SJCRH30 (cell line): ENCODE measurements at regions not wholly inside any gene's neighbourhood (a gene's known extent, or its start where the extent isn't known, plus 50 kb on each side); places are given as distances from the start of the nearest gene placed in this dataset.

ENCODE experiments used
- DNase-seq, 2 experiments: peaks; one replicate each; pipeline ENCODE4 v3.0.0-alpha.2; 2015 to 2020
- H3K27ac ChIP-seq: fragments of 250-450 bp; sonication (Bioruptor Pico); 2 replicates; pipeline ENCODE4 v1.5.1; 2020; ENCODE audit warnings: mild to moderate bottlenecking, moderate library complexity
- H3K27me3 ChIP-seq: fragments of 250-450 bp; sonication (Bioruptor Pico); 2 replicates; pipeline ENCODE4 v1.5.1; 2020; ENCODE audit warnings: mild to moderate bottlenecking, moderate library complexity
- H3K36me3 ChIP-seq: fragments of 250-450 bp; sonication (Bioruptor Pico); 2 replicates; pipeline ENCODE4 v1.5.1; 2020; ENCODE audit warnings: mild to moderate bottlenecking, moderate library complexity
- H3K4me1 ChIP-seq: fragments of 250-450 bp; sonication (Bioruptor Pico); 2 replicates; pipeline ENCODE4 v1.5.1; 2020; ENCODE audit warnings: mild to moderate bottlenecking, moderate library complexity
- H3K4me3 ChIP-seq: fragments of 250-450 bp; sonication (Bioruptor Pico); 2 replicates; pipeline ENCODE4 v1.5.1; 2020; ENCODE audit warnings: mild to moderate bottlenecking, moderate library complexity
- H3K9me3 ChIP-seq: fragments of 250-450 bp; sonication (Bioruptor Pico); replicated peaks from 2 replicates; pipeline ENCODE4 v1.5.1; 2020; ENCODE audit warnings: mild to moderate bottlenecking, moderate library complexity

DNA sequence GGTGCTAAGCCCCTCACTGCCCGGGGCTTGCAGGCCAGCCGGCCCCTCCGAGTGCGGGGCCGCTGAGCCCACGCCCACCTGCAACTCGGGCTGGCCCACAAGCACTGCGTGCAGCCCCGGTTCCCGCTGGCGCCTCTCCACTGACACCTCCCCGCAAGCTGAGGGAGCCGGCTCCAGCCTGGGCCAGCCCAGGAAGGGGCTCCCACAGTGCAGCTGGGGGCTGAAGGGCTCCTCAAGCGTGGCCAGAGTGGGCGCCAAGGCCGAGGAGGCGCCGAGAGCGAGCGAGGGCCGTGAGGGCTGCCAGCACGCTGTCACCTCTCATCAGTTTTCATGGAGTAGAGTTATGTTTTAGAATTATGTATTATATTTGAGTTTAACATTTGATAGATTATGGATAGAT is 176.5 kb upstream of the FAM78B start:
- Histone ChIP-seq H3K27ac (no peak overlapping the region), H3K4me1 (no peaks in the 10 kb centered on the region), H3K4me3 (no peak overlapping the region), H3K27me3 (no peaks in the 10 kb centered on the region), H3K9me3 (no peaks in the 10 kb centered on the region), H3K36me3 (no peaks in the 10 kb centered on the region)
- DNase-seq, result no peak

DNA sequence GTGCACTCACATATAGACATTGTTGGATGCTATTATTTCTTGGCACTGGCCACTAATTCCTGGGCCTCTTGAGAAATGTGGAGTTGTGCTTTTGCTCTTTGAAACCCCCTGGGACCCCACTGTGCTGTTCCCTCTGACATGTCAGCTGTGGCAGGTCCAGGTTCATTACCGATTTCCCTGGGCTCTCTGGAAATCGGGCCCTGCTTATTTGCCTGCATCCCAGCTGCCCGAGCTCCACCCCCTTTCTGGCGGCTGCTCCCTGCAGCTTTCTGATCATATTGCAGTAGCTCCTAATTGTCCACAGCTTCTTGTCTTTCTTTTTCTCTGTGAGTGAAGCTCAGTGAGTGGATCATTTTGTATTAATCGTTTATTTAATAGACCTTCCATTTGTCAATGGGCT is 183.7 kb upstream of the FAM78B start:
- no peaks in the 10 kb centered on the region for H3K9me3 ChIP-seq
- H3K4me3 ChIP-seq, result no peak overlapping the region
- H3K27me3 ChIP-seq, result no peaks in the 10 kb centered on the region
- DNase-seq, result peak in 1 of 2 experiments; percentile 5
- no peaks in the 10 kb centered on the region for H3K4me1 ChIP-seq
- no peaks in the 10 kb centered on the region for H3K36me3 ChIP-seq
- H3K27ac ChIP-seq, result no peak overlapping the region

DNA sequence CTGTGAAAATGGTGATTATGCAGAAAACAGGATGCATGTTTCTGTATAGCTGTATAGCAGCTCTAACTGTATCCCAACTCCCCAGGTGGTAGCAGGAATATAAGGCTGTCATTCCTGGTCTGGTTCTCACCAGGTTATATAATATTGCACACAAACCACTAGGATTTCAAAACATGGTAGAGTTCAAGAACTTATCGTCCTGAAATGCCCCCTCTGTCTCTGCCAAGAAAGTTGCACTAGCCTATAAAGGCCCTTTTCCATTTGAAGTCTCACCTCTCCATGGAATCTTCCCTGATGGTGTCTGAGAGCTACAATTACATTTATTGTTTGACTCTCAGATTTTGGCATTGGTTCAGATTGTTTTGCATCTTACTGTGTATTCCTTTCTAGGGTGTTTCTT is 184.9 kb upstream of the FAM78B start:
- Histone ChIP-seq H3K36me3 (no peaks in the 10 kb centered on the region), H3K9me3 (no peaks in the 10 kb centered on the region), H3K27me3 (no peaks in the 10 kb centered on the region), H3K27ac (no peak overlapping the region), H3K4me1 (no peaks in the 10 kb centered on the region), H3K4me3 (no peak overlapping the region)
- no peak for DNase-seq

DNA sequence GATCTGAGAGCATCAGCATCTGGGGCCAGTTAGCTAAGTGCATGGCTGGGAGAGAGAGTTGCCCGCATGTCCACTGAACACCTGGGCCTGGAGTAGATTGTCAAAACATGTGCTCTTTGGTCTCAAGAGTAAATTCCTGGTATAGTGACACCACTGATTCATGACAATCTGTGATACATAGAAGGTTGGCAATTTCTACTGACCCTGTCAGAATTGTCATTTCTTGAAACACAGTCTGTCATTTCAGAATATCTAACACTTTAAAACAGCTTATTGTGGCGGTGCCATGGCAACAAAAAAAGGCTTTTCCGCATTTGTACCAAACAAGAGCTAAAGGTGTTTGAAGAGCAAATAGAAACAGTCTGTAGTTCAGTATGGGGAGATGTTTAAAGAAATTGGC is 186.4 kb upstream of the FAM78B start:
- Histone ChIP-seq H3K27me3 (no peaks in the 10 kb centered on the region), H3K27ac (no peak overlapping the region), H3K4me3 (no peak overlapping the region), H3K9me3 (no peaks in the 10 kb centered on the region), H3K4me1 (no peaks in the 10 kb centered on the region), H3K36me3 (no peaks in the 10 kb centered on the region)
- DNase-seq, result no peak

DNA sequence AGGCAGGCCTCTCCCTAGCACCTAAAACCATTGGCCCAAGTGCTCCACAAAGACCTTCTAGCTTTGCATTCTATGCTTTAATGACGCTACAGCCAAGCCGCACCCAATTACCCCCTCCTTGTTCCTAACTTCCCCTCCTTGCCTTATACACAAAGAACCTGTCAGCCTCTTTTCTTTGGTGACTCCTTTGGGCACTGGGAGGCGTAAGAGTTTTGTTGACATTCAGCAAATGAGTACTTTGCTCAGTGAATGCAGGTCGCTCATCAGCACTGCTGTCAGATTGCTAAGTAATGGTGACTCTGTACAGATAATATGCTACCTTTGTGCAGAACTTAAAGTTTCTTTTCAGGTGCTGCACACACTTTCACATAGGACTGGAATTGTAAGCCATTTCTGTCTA is 187.6 kb upstream of the FAM78B start:
- H3K27ac ChIP-seq, result no peak overlapping the region
- H3K4me3 ChIP-seq, result no peak overlapping the region
- no peaks in the 10 kb centered on the region for H3K27me3 ChIP-seq
- no peak for DNase-seq
- no peaks in the 10 kb centered on the region for H3K9me3 ChIP-seq
- no peaks in the 10 kb centered on the region for H3K4me1 ChIP-seq
- no peaks in the 10 kb centered on the region for H3K36me3 ChIP-seq

DNA sequence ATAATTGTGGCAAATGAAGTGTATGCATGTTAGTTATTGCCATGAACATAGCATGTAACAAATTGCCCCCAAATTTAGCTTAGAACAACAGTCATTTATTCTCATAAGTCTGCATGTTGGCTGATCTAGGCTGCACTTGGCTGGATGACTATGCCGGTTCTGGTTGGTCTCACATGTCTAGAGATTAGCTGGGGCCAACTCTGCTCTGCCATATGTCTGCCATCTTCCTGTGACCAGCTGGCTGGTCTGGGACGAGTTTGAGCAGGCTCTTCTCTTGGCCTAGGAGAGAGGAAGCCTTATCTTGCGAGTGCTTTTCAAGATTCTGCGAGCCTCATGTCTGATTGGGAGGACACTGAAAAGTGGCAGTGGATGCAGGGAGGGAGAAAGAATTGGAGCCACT is 198.3 kb upstream of the FAM78B start:
- Histone ChIP-seq H3K9me3 (no peaks in the 10 kb centered on the region), H3K36me3 (no peaks in the 10 kb centered on the region), H3K4me1 (no peaks in the 10 kb centered on the region), H3K27ac (no peak overlapping the region), H3K4me3 (no peak overlapping the region), H3K27me3 (no peaks in the 10 kb centered on the region)
- DNase-seq, result no peak

DNA sequence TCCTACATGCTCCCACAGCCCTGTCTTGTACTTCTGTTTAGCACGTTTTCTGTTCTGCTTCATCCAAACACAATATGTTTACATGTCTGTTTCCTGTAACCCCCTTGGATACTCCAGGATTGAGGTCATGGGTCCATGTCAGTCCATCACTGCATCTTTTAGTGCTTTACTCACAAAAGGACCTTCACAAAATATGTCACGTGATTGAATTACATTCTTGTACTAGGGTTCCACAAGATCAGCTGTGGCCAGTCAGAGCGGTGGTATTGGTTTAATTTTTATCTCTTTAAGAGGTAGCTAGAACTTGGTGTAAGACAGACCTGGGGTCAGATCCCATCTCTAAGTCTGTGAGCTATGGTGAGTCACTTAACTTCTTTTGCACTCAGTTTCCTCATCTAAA is 201.2 kb upstream of the FAM78B start:
- H3K36me3 ChIP-seq, result no peaks in the 10 kb centered on the region
- DNase-seq, result no peak
- no peak overlapping the region for H3K27ac ChIP-seq
- no peaks in the 10 kb centered on the region for H3K27me3 ChIP-seq
- H3K4me1 ChIP-seq, result no peaks in the 10 kb centered on the region
- H3K9me3 ChIP-seq, result no peaks in the 10 kb centered on the region
- H3K4me3 ChIP-seq, result no peak overlapping the region

DNA sequence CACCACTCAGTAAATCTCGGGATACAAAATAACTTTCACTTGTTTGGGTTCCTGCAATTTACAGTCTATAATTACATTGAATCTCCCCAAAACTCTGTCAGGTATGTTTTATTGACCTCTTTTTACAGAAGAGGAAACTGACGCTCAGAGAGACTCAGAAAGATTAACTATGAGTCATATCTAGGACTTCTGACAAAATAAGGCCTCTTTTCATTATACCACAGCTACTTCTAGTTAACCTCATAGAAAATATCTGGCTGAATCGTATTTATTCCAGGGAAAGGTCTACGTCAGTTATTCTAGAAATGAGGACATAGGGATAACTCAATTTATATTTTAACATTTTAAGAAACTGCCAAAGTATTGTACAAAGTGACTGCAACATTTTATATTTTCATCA is 211.1 kb upstream of the FAM78B start:
- Histone ChIP-seq H3K4me3 (no peak overlapping the region), H3K27me3 (no peaks in the 10 kb centered on the region), H3K27ac (no peak overlapping the region), H3K9me3 (no peaks in the 10 kb centered on the region), H3K36me3 (no peaks in the 10 kb centered on the region), H3K4me1 (no peaks in the 10 kb centered on the region)
- no peak for DNase-seq

DNA sequence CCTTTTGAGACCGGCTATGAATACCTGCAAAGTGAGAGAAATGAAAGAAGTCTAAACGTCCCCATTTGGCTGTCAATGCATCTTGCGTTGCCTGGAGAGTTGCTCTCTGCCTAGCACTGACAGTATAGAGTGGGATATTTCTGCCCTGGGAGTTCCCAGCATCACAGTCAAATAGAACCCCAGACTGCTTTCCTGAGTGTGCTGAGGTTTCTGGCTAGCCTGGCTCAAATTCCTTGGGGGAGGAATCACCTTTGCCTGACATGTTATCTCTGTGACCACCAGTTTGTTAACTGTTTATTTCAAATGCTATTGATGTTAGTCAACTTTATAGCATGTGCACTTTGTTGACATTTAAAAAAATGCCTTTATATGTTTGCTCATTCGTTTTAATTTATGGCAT is 212.0 kb upstream of the FAM78B start:
- Histone ChIP-seq H3K9me3 (no peaks in the 10 kb centered on the region), H3K27ac (no peak overlapping the region), H3K4me1 (no peaks in the 10 kb centered on the region), H3K36me3 (no peaks in the 10 kb centered on the region), H3K4me3 (no peak overlapping the region), H3K27me3 (no peaks in the 10 kb centered on the region)
- DNase-seq, result no peak

DNA sequence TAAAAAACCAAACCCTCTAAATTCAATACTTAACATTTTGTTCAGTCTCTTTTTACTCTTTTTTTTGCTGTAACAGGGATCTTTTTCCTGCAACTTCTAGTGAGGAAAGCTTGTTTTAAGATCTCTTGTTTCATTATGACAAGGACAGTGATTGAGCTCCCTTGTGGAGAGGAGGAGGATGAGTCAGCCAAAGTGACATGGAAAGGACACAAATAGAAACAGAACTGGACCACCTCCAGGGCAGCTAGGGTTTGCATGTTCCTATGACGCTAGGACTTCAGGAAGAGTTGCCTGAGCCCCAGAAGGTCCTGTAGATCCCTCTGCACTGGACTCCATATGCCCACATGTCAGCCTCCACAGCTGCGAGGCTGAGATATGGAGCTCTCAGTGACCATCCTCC is 212.6 kb upstream of the FAM78B start:
- H3K4me3 ChIP-seq, result no peak overlapping the region
- no peaks in the 10 kb centered on the region for H3K36me3 ChIP-seq
- no peaks in the 10 kb centered on the region for H3K27me3 ChIP-seq
- no peaks in the 10 kb centered on the region for H3K9me3 ChIP-seq
- no peak overlapping the region for H3K27ac ChIP-seq
- no peak for DNase-seq
- H3K4me1 ChIP-seq, result no peaks in the 10 kb centered on the region

DNA sequence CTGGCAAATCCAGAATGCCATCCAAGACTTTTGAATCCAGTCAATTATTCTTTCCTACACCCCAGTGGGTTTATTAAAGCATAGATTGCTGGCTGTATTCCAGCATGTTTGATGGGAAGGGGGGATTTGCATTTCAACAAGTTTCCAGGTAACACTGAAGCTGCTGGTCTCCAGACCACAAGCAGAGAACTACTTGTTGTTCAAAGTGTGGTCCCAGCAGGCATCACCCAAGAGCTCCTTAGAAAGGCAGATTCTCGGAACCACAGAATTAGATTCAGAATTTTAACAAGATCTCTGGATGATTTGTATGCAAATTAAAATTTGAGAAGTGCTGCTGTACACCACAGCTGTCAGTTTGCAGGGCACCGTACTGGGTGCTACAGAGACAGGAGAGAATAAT is 216.3 kb upstream of the FAM78B start:
- DNase-seq, result no peak
- H3K9me3 ChIP-seq, result no peaks in the 10 kb centered on the region
- H3K4me1 ChIP-seq, result no peaks in the 10 kb centered on the region
- H3K27me3 ChIP-seq, result no peaks in the 10 kb centered on the region
- no peak overlapping the region for H3K27ac ChIP-seq
- H3K36me3 ChIP-seq, result no peaks in the 10 kb centered on the region
- no peak overlapping the region for H3K4me3 ChIP-seq

DNA sequence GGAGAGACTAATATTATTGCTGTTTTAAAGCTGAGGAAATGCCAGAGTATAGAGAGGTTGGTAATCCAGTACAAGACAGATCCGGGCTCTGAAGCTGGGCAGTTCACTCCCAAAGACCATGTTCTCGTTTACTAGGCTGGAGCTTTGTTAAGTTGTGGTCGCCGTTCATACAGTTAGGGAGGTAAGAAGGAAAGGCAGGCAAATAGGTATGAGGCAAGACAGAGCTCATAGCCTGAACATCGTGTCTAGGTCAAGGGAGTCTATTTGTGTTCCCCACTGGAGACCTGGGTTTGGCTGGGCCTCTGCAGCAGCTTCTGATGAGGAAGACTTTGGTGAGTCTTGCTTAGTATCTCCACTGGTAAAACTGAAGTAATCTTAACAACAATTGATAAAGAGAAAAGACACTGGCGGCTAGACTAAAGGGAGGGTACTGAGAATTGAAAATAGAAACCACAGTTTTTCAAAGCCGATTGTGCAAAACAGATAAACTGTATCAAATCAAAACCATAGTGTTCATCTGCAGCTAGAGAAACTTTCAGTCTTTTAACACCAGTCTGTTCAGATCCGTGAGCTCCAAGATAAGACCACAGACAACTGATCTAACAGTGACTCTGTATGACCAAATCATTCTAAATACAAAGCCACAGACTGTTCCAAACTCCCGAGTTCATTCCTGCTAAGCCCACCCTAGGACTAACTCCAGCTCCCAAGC is 217.0 kb upstream of the FAM78B start:
- H3K27ac ChIP-seq, result no peak overlapping the region
- no peaks in the 10 kb centered on the region for H3K9me3 ChIP-seq
- no peaks in the 10 kb centered on the region for H3K36me3 ChIP-seq
- no peaks in the 10 kb centered on the region for H3K4me1 ChIP-seq
- no peak for DNase-seq
- H3K27me3 ChIP-seq, result no peaks in the 10 kb centered on the region
- H3K4me3 ChIP-seq, result no peak overlapping the region

DNA sequence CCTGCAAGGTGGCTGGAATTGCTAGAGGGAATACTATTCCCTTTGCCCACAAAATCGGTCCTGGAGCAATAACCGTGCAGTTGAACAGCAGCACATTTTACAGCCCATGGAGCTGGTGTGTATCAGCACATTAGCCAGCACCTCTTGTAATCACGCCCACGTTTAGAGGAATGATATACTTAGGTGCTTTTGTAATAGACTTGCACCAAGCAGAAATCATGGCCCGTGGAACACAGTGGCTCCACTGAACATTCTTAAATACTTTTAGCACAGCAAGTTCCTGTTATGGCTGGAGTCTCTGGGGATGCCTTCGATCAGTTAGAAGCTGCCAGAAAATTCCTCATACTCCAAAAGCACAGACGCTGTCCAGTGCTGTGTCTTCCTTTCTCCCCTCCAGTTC is 218.1 kb upstream of the FAM78B start:
- no peak for DNase-seq
- no peaks in the 10 kb centered on the region for H3K36me3 ChIP-seq
- no peaks in the 10 kb centered on the region for H3K9me3 ChIP-seq
- H3K4me3 ChIP-seq, result no peak overlapping the region
- no peaks in the 10 kb centered on the region for H3K27me3 ChIP-seq
- no peaks in the 10 kb centered on the region for H3K4me1 ChIP-seq
- no peak overlapping the region for H3K27ac ChIP-seq

DNA sequence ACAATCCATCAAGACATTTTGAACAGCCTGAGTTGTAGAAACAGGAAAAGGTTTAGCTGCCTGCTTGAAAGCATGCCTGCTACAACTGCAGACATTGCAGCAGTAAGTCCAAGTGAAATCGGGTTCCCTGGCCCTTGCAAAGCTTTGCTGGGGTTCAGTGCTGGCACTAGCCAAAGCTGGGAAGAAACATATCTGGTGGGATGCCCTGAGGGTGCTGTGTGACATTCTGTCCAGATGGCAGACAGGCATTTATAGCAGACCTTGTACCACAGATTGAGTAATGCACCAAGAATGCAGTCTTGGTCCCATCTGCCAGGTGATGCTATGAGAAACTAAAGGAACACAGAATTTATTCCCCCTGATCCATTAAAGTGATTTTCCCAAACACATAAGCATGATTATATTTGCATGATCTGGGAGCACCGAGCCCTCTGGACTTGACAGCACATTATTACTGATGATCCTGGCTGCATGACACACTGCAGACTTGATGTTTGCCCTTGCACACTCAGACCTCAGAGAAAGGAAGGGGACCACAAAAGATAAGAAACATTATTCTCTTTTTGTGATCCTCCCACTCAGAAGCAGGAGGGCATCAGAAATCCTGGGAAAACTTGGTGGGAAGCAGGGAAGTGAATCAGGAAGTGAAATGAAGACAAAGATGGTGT is 223.7 kb upstream of the FAM78B start:
- Histone ChIP-seq H3K4me3 (no peak overlapping the region), H3K9me3 (no peaks in the 10 kb centered on the region), H3K27me3 (no peaks in the 10 kb centered on the region), H3K4me1 (no peaks in the 10 kb centered on the region), H3K36me3 (no peaks in the 10 kb centered on the region), H3K27ac (no peak overlapping the region)
- DNase-seq, result peak in 1 of 2 experiments; percentile 5

DNA sequence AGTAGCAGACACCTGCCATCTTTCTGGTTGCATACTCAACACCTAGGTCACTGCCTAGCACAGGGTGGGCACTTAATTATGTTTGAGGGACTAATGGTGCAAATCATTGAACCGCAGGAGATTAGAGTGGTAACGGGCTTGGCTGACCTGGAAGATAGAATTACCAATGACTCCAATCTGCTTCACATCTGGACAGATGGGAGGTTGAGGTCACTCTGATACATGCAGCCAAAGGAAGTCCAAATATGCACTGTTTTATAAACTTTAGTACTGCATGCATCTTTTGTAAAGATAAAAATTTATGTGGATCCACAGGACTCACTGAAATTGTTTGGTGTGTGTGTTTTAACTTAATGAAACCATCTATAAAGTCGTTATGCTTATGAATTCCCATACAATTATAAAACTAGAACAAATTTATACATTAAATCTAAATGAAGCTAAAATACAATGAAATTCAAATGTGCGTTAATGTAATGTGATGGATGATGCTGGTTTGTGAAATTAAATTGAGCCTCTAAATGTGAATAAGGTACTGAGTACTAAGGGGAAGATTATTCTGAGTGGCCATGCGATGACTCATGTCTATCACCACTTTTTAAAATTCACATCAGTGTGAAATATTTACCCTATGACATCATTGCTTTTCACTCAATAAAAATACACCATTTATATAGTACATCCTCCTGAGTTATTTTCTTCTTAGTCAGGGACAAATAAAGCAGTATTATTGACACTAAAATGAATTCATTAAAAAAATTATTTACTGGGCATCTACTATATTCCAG is 224.7 kb upstream of the FAM78B start:
- Histone ChIP-seq H3K4me1 (no peaks in the 10 kb centered on the region), H3K36me3 (no peaks in the 10 kb centered on the region), H3K27me3 (no peaks in the 10 kb centered on the region), H3K27ac (no peak overlapping the region), H3K9me3 (no peaks in the 10 kb centered on the region), H3K4me3 (no peak overlapping the region)
- DNase-seq, result no peak
